Duodenal mucosa (tissue), 2 donors: ENCODE measurements at regions not wholly inside any gene's neighbourhood (a gene's known extent, or its start where the extent isn't known, plus 50 kb on each side); places are given as distances from the start of the nearest gene placed in this dataset.

Experiments used
- H3K27ac ChIP-seq: one replicate; pipeline ENCODE4 v1.7.0; 2013; ENCODE audit warnings: low read depth, low read length
- H3K27me3 ChIP-seq, 2 donors: one replicate each; pipeline ENCODE4 v1.7.0; 2013; ENCODE audit warnings: low read length in 2 of 2, control low read depth in 1 of 2; ENCODE audit not compliant: insufficient read depth in 2 of 2, control insufficient read depth in 1 of 2
- H3K36me3 ChIP-seq, 2 donors: one replicate each; pipeline ENCODE4 v1.7.0; 2013; ENCODE audit warnings: low read length in 2 of 2, control low read depth in 1 of 2; ENCODE audit not compliant: insufficient read depth in 2 of 2, control insufficient read depth in 1 of 2
- H3K4me1 ChIP-seq, 2 donors: one replicate each; pipeline ENCODE4 v1.7.0; 2013; ENCODE audit warnings: low read length in 2 of 2, control low read depth in 1 of 2; ENCODE audit not compliant: insufficient read depth in 2 of 2, control insufficient read depth in 1 of 2
- H3K4me3 ChIP-seq, 2 donors: one replicate each; pipeline ENCODE4 v1.7.0; 2013; ENCODE audit warnings: low read length in 2 of 2, low read depth in 1 of 2
- H3K9ac ChIP-seq, 2 donors: one replicate each; pipeline ENCODE4 v1.7.0; 2013; ENCODE audit warnings: low read length in 2 of 2, low read depth in 1 of 2
- H3K9me3 ChIP-seq, 2 donors: one replicate each; pipeline ENCODE4 v1.7.0; 2013; ENCODE audit warnings: low read length in 2 of 2, control low read depth in 1 of 2; ENCODE audit not compliant: control insufficient read depth in 1 of 2

GRCh38 chr9:107737987-107738743, 248.6 kb upstream of the KLF4 start:
- no peak overlapping the region for H3K4me3 ChIP-seq
- no peaks in the 10 kb centered on the region for H3K36me3 ChIP-seq
- no peaks in the 10 kb centered on the region for H3K27me3 ChIP-seq
- no peak overlapping the region for H3K9ac ChIP-seq
- H3K27ac ChIP-seq = no peak overlapping the region
- no peaks in the 10 kb centered on the region for H3K9me3 ChIP-seq
- peaks cover 14 to 18% of the 10 kb centered on the region in 2 donors for H3K4me1 ChIP-seq

- H3K27ac ChIP-seq = no peak overlapping the region
- H3K36me3 ChIP-seq = no peaks in the 10 kb centered on the region
- H3K27me3 ChIP-seq = no peaks in the 10 kb centered on the region
- H3K9ac ChIP-seq = no peak overlapping the region
- H3K4me1 ChIP-seq = peaks cover 19 to 24% of the 10 kb centered on the region in 2 donors
- no peaks in the 10 kb centered on the region for H3K9me3 ChIP-seq
- H3K4me3 ChIP-seq = no peak overlapping the region
These were observed 248.0 kb upstream of the KLF4 start for GRCh38 chr9:107737610-107737986.

GRCh38 chr9:107735821-107736220, 246.3 kb upstream of the KLF4 start:
- Histone ChIP-seq H3K4me1 (peaks cover 20 to 26% of the 10 kb centered on the region in 2 donors), H3K9ac (no peak overlapping the region), H3K36me3 (no peaks in the 10 kb centered on the region), H3K27ac (no peak overlapping the region), H3K9me3 (no peaks in the 10 kb centered on the region), H3K4me3 (no peak overlapping the region), H3K27me3 (no peaks in the 10 kb centered on the region)

- Histone ChIP-seq H3K4me1 (peaks cover 20 to 26% of the 10 kb centered on the region in 2 donors), H3K27ac (no peak overlapping the region), H3K27me3 (no peaks in the 10 kb centered on the region), H3K9me3 (no peaks in the 10 kb centered on the region), H3K9ac (no peak overlapping the region), H3K36me3 (no peaks in the 10 kb centered on the region), H3K4me3 (no peak overlapping the region)
These were observed 244.9 kb upstream of the KLF4 start for GRCh38 chr9:107734256-107735013.

- H3K9ac ChIP-seq = no peak overlapping the region
- H3K4me1 ChIP-seq = peaks cover 16 to 22% of the 10 kb centered on the region in 2 donors
- no peaks in the 10 kb centered on the region for H3K27me3 ChIP-seq
- H3K36me3 ChIP-seq = no peaks in the 10 kb centered on the region
- H3K27ac ChIP-seq = no peak overlapping the region
- peak overlapping the region; percentile 14 to 18 for H3K4me3 ChIP-seq
- no peaks in the 10 kb centered on the region for H3K9me3 ChIP-seq
These were observed 243.9 kb upstream of the KLF4 start for GRCh38 chr9:107733523-107733894.

DNA sequence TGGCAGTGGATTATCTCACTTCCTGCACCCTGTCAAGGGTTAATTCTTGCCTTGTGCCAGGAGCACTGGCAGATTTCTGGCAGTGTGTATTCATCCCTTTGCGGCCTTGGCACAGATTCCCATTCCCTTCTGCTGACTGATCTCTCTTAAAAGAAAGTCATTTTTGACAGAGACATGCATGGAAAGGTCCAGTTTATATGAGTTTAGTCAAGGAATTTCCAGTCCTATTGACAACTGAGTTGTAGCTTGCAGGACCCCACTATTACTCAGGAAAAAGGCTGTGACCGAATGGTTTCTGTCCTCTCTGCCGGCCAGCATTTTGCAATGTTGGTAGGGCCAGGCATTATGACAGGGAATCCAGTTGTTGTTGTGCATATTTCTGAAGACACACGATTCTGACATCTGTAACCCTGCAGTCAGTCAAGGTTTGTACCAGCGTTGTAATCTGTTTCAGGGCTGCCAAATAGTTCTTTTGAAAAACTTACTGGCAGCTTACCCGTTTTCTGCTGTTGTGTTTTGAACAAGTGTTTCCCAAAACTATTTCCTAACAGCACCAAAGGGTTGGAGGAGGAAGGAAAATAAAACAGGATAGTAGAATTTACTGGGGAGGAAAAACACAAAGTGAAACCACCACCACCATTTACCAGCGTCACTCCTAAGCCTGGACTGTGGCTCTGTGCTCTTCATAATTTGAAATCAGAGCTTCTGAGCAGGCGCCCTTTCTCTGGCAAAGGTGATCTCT, 243.4 kb upstream of the KLF4 start:
- Histone ChIP-seq H3K4me1 (peaks cover 15 to 17% of the 10 kb centered on the region in 2 donors), H3K9me3 (no peaks in the 10 kb centered on the region), H3K36me3 (no peaks in the 10 kb centered on the region), H3K4me3 (peak overlapping the region; percentile 14 to 18), H3K27me3 (no peaks in the 10 kb centered on the region), H3K27ac (no peak overlapping the region), H3K9ac (peak overlapping the region in 1 of 2 donors; percentile 7)

- Histone ChIP-seq H3K4me3 (no peak overlapping the region), H3K27me3 (no peaks in the 10 kb centered on the region), H3K9ac (no peak overlapping the region), H3K27ac (no peak overlapping the region), H3K36me3 (no peaks in the 10 kb centered on the region), H3K4me1 (peaks cover 13% of the 10 kb centered on the region in 2 donors), H3K9me3 (no peaks in the 10 kb centered on the region)
These were observed 241.7 kb upstream of the KLF4 start for GRCh38 chr9:107731115-107731762.

DNA sequence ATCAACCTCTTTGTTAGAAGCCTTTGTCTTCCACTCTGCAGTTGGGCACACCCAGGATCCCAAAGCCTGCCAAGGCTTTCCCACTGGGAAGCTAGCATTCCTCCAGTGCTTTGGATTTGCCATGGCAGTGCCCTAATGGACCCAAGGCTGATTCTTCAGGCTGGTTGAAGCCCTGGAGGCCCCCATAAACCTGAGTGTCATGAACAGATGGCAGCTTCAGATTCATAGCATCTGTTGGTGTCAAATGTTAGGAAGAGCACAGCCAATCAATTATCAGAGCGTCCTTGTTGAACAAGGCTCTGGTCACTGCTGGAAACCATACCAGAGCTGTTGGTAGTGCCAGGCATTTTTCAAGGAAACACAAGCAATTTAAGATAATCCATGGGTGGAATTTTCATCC, 241.1 kb upstream of the KLF4 start:
- no peaks in the 10 kb centered on the region for H3K27me3 ChIP-seq
- H3K27ac ChIP-seq = no peak overlapping the region
- peaks cover 13% of the 10 kb centered on the region in 2 donors for H3K4me1 ChIP-seq
- H3K36me3 ChIP-seq = no peaks in the 10 kb centered on the region
- no peak overlapping the region for H3K9ac ChIP-seq
- no peak overlapping the region for H3K4me3 ChIP-seq
- H3K9me3 ChIP-seq = no peaks in the 10 kb centered on the region

- H3K4me3 ChIP-seq = no peak overlapping the region
- H3K9ac ChIP-seq = no peak overlapping the region
- no peak overlapping the region for H3K27ac ChIP-seq
These were observed 237.7 kb upstream of the KLF4 start for GRCh38 chr9:107727086-107727780.

More at GRCh38 chr9:107727086-107727780, 237.7 kb upstream of the KLF4 start:
- no peaks in the 10 kb centered on the region for H3K36me3 ChIP-seq
- no peaks in the 10 kb centered on the region for H3K9me3 ChIP-seq
- no peaks in the 10 kb centered on the region for H3K27me3 ChIP-seq
- H3K4me1 ChIP-seq = no peaks in the 10 kb centered on the region
